ENCODE measurements at regions not wholly inside any gene's neighbourhood (a gene's known extent, or its start where the extent isn't known, plus 50 kb on each side); places are given as distances from the start of the nearest gene placed in this dataset.

DNA sequence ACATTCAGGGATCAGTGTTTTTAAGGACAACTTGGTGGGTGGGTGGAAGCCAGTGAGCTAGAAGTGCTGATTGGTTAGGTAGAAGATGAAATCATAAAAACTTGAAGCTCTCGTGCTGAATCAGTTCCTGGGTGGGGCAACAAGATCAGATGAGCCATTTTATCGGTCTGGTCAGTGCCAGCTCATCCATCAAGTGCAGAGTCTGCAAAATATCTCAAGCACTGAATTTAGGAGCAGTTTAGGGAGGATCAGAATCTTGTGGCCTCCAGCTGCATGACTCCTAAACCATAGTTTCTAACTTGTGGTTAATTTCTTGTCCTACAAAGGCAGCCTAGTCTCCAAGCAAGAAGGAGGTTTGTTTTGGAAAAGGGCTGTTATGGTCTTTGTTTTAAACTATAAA, 166.4 kb downstream of the FAM170A start:
- H3K4me1 ChIP-seq (ENCODE audit: control insufficient read depth, low read length): no peaks in the 10 kb centered on the region
- H4K20me1 ChIP-seq (ENCODE audit: control insufficient read depth, insufficient read depth, low read depth, low read length): no peaks in the 10 kb centered on the region
- no peaks in the 10 kb centered on the region for H3K9me3 ChIP-seq (ENCODE audit: control insufficient read depth, insufficient read depth, low read length)
- H3K4me3 ChIP-seq (ENCODE audit: low read length): no peak overlapping the region
- H3F3A ChIP-seq (ENCODE audit: control insufficient read depth, insufficient read depth): no peaks in the 10 kb centered on the region
- H3K4me2 ChIP-seq (ENCODE audit: low read length): no peak overlapping the region
- no peaks in the 10 kb centered on the region for H3K79me2 ChIP-seq (ENCODE audit: control insufficient read depth, low read length)
- H3K9me2 ChIP-seq (replicated peaks; ENCODE audit: control insufficient read depth, low read length): no peaks in the 10 kb centered on the region
- TF ChIP-seq, protein P1, sequence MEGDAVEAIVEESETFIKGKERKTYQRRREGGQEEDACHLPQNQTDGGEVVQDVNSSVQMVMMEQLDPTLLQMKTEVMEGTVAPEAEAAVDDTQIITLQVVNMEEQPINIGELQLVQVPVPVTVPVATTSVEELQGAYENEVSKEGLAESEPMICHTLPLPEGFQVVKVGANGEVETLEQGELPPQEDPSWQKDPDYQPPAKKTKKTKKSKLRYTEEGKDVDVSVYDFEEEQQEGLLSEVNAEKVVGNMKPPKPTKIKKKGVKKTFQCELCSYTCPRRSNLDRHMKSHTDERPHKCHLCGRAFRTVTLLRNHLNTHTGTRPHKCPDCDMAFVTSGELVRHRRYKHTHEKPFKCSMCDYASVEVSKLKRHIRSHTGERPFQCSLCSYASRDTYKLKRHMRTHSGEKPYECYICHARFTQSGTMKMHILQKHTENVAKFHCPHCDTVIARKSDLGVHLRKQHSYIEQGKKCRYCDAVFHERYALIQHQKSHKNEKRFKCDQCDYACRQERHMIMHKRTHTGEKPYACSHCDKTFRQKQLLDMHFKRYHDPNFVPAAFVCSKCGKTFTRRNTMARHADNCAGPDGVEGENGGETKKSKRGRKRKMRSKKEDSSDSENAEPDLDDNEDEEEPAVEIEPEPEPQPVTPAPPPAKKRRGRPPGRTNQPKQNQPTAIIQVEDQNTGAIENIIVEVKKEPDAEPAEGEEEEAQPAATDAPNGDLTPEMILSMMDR (IDR thresholded peaks at IDR 0.05; ENCODE audit: low read depth, low read length, poor library complexity, severe bottlenecking): no peak
- TF ChIP-seq EZH2phosphoT487 (IDR thresholded peaks at IDR 0.05; ENCODE audit: borderline replicate concordance, low read length): no peak
- no peak overlapping the region for H3K27ac ChIP-seq (ENCODE audit: low read depth, low read length)
- H3K27me3 ChIP-seq (ENCODE audit: control insufficient read depth, low read length): no peaks in the 10 kb centered on the region
- no peaks in the 10 kb centered on the region for H3K36me3 ChIP-seq (ENCODE audit: control insufficient read depth, low read length)

DNA sequence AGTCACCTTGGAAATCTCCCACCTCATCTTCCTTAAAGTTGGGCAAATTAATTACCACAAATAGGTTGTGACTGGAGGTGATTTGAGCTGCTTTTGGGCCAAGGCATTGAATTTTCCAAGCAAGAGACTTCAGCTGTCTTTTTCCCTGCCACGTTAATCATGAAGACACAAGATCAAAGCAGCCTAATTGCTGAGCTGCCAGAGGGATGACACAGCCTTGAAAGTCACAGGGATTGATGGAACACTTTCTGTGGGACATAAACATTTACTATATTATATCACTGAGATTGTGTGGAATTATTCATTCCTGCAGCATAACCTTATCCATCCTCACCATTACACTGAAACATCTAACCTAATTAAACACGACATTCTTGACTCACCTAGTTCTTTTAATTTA, 172.2 kb downstream of the FAM170A start:
- no peaks in the 10 kb centered on the region for H3K4me1 ChIP-seq (ENCODE audit: control insufficient read depth, low read length)
- H3K9me3 ChIP-seq (ENCODE audit: control insufficient read depth, insufficient read depth, low read length): no peaks in the 10 kb centered on the region
- no peak overlapping the region for H3K27ac ChIP-seq (ENCODE audit: low read depth, low read length)
- no peaks in the 10 kb centered on the region for H3K27me3 ChIP-seq (ENCODE audit: control insufficient read depth, low read length)
- no peaks in the 10 kb centered on the region for H4K20me1 ChIP-seq (ENCODE audit: control insufficient read depth, insufficient read depth, low read depth, low read length)
- no peak for TF ChIP-seq EZH2phosphoT487 (IDR thresholded peaks at IDR 0.05; ENCODE audit: borderline replicate concordance, low read length)
- H3K79me2 ChIP-seq (ENCODE audit: control insufficient read depth, low read length): no peaks in the 10 kb centered on the region
- H3K4me2 ChIP-seq (ENCODE audit: low read length): no peak overlapping the region
- H3K9me2 ChIP-seq (replicated peaks; ENCODE audit: control insufficient read depth, low read length): no peaks in the 10 kb centered on the region
- no peaks in the 10 kb centered on the region for H3F3A ChIP-seq (ENCODE audit: control insufficient read depth, insufficient read depth)
- no peaks in the 10 kb centered on the region for H3K36me3 ChIP-seq (ENCODE audit: control insufficient read depth, low read length)
- H3K4me3 ChIP-seq (ENCODE audit: low read length): no peak overlapping the region

DNA sequence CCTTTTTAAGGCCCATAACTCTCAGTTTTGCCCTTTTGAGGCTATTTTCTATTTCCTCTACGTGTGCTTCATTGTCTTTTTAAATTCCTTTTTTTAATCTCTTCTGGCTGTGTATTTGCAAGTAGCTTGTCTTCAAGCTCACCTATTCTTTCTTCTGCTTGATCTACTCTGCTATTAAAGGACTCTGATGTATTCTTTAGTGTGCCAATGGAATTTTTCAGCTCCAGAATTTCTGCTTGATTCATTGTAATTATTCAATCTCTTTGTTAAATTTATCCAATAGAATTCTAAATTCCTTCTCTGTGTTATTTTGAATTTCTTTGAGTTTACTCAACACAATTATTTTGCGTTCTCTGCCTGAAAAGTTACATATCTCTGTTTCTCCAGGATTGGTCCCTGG, 178.7 kb downstream of the FAM170A start:
- H4K20me1 ChIP-seq (ENCODE audit: control insufficient read depth, insufficient read depth, low read depth, low read length): no peaks in the 10 kb centered on the region
- no peaks in the 10 kb centered on the region for H3K9me3 ChIP-seq (ENCODE audit: control insufficient read depth, insufficient read depth, low read length)
- no peaks in the 10 kb centered on the region for H3F3A ChIP-seq (ENCODE audit: control insufficient read depth, insufficient read depth)
- H3K36me3 ChIP-seq (ENCODE audit: control insufficient read depth, low read length): no peaks in the 10 kb centered on the region
- H3K9me2 ChIP-seq (replicated peaks; ENCODE audit: control insufficient read depth, low read length): no peaks in the 10 kb centered on the region
- TF ChIP-seq EZH2phosphoT487 (IDR thresholded peaks at IDR 0.05; ENCODE audit: borderline replicate concordance, low read length): no peak
- TF ChIP-seq, protein P1 (IDR thresholded peaks at IDR 0.05; ENCODE audit: low read depth, low read length, poor library complexity, severe bottlenecking): no peak
- no peak overlapping the region for H3K4me2 ChIP-seq (ENCODE audit: low read length)
- H3K79me2 ChIP-seq (ENCODE audit: control insufficient read depth, low read length): no peaks in the 10 kb centered on the region
- no peak overlapping the region for H3K27ac ChIP-seq (ENCODE audit: low read depth, low read length)
- H3K27me3 ChIP-seq (ENCODE audit: control insufficient read depth, low read length): no peaks in the 10 kb centered on the region
- no peaks in the 10 kb centered on the region for H3K4me1 ChIP-seq (ENCODE audit: control insufficient read depth, low read length)
- H3K4me3 ChIP-seq (ENCODE audit: low read length): no peak overlapping the region

DNA sequence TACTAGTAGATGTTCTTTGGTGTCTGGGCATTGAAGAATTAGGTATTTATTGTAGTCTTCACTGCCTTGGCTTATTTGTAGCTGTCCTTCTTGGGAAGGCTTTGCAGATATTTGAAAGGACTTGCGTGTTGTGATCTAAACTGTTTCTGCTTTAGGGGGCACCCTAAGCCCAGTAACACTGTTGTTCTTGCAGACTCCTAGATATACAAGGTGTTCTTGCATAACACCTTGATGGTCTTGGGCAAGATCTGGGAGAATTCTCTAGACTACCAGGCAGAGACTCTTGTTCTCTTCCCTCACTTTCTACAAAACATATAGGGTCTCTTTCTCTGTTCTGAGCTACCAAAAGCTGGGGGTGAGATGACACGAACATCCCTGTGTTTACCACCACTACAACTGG, 179.1 kb downstream of the FAM170A start:
- TF ChIP-seq EZH2phosphoT487 (IDR thresholded peaks at IDR 0.05; ENCODE audit: borderline replicate concordance, low read length): no peak
- TF ChIP-seq, protein P1 (IDR thresholded peaks at IDR 0.05; ENCODE audit: low read depth, low read length, poor library complexity, severe bottlenecking): no peak
- Histone ChIP-seq H3K4me2 (ENCODE audit: low read length) (no peak overlapping the region), H3K9me2 (replicated peaks; ENCODE audit: control insufficient read depth, low read length) (no peaks in the 10 kb centered on the region), H3K27me3 (ENCODE audit: control insufficient read depth, low read length) (no peaks in the 10 kb centered on the region), H3K9me3 (ENCODE audit: control insufficient read depth, insufficient read depth, low read length) (no peaks in the 10 kb centered on the region), H3K36me3 (ENCODE audit: control insufficient read depth, low read length) (no peaks in the 10 kb centered on the region), H3K79me2 (ENCODE audit: control insufficient read depth, low read length) (no peaks in the 10 kb centered on the region), H3K27ac (ENCODE audit: low read depth, low read length) (no peak overlapping the region), H3F3A (ENCODE audit: control insufficient read depth, insufficient read depth) (no peaks in the 10 kb centered on the region), H3K4me3 (ENCODE audit: low read length) (no peak overlapping the region), H3K4me1 (ENCODE audit: control insufficient read depth, low read length) (no peaks in the 10 kb centered on the region), H4K20me1 (ENCODE audit: control insufficient read depth, insufficient read depth, low read depth, low read length) (no peaks in the 10 kb centered on the region)

All from DOHH2 (cell line).